Fibroblast of lung (primary cell): ENCODE measurements at regions not wholly inside any gene's neighbourhood (a gene's known extent, or its start where the extent isn't known, plus 50 kb on each side); places are given as distances from the start of the nearest gene placed in this dataset.

Experiments used
- CTCF ChIP-seq, 2 donors: IDR thresholded peaks in 1 of 2; conservative IDR thresholded peaks in 1 of 2; 1 replicate in 1 of 2; 2 replicates in 1 of 2; pipeline ENCODE4 v1.5.1; 2011 to 2012; ENCODE audit warnings: low read length in 2 of 2, control low read depth in 1 of 2, inconsistent platforms in 1 of 2, low read depth in 1 of 2, mild to moderate bottlenecking in 1 of 2
- EZH2 ChIP-seq: IDR thresholded peaks from 2 replicates; pipeline ENCODE4 v1.5.1; 2012; ENCODE audit warnings: low read length, control low read depth, mild to moderate bottlenecking; ENCODE audit errors: missing control alignments

GRCh38 chr1:96016219-96016618, 705.4 kb upstream of the PTBP2 start:
- TF ChIP-seq EZH2 = no peak
- TF ChIP-seq CTCF (conservative IDR thresholded peaks at IDR 0.05 in 1 of 2, IDR thresholded peaks at IDR 0.05 in 1 of 2; ENCODE audit: low read depth in 1 of 2, low read length in 2 of 2) = no peak
